SK-N-MC (cell line): ENCODE measurements at regions not wholly inside any gene's neighbourhood (a gene's known extent, or its start where the extent isn't known, plus 50 kb on each side); places are given as distances from the start of the nearest gene placed in this dataset.

Source experiments
- EZH2 ChIP-seq: fragments of 200-600 bp; sonication (generic); IDR thresholded peaks from one replicate; pipeline ENCODE4 v1.6.1; 2017; ENCODE audit warnings: antibody characterized with exemption
- POLR2AphosphoS5 ChIP-seq: IDR thresholded peaks from 2 replicates; pipeline ENCODE4 v1.6.1; 2012; ENCODE audit warnings: mild to moderate bottlenecking, low read depth, low read length, borderline replicate concordance

DNA sequence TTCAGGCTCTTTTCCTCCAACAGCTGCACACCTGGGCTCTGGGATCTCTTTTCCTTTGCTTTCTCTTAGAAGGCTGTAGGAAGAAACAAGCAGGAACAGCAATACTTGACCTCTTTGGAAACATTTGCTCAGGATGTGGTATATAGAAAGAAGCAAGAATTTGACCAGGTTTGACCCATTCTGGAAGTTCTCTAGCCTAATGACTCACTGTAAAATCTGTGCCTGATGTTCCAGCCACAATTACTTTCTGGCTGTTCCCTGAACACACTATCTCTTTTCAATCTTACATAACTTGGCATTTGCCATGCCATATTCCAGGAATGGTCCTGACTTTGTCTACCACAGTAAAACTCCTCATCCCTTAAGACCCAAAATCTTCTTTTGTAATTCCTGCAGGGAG is 419.9 kb upstream of the DAB1 start:
- no peak for TF ChIP-seq EZH2
- TF ChIP-seq POLR2AphosphoS5 = no peak
